ENCODE measurements at regions not wholly inside any gene's neighbourhood (a gene's known extent, or its start where the extent isn't known, plus 50 kb on each side); places are given as distances from the start of the nearest gene placed in this dataset.

DNA sequence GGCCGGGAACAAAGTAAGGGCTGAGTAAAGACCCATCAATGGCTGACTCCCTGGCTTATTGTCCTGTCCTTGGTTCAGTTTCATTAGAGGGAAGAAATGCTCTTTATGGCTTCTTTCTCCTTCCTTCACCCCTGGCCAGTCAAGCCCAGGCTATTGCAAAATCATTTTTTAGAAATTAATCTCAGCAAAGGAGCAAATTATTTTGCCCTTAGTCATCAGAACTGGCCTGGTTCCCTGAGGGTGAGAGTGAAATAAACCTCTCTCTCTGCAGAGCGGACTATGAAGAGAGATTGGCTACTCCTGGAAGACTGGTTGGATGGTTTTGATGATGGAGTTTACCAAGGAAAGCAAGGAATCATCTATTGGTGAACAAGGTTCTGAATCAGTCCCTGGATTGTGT is 52.7 kb upstream of the OXTR start:
- TF ChIP-seq, protein P1, sequence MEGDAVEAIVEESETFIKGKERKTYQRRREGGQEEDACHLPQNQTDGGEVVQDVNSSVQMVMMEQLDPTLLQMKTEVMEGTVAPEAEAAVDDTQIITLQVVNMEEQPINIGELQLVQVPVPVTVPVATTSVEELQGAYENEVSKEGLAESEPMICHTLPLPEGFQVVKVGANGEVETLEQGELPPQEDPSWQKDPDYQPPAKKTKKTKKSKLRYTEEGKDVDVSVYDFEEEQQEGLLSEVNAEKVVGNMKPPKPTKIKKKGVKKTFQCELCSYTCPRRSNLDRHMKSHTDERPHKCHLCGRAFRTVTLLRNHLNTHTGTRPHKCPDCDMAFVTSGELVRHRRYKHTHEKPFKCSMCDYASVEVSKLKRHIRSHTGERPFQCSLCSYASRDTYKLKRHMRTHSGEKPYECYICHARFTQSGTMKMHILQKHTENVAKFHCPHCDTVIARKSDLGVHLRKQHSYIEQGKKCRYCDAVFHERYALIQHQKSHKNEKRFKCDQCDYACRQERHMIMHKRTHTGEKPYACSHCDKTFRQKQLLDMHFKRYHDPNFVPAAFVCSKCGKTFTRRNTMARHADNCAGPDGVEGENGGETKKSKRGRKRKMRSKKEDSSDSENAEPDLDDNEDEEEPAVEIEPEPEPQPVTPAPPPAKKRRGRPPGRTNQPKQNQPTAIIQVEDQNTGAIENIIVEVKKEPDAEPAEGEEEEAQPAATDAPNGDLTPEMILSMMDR (IDR thresholded peaks at IDR 0.05): no peak
- TF ChIP-seq POLR2A (IDR thresholded peaks at IDR 0.05): no peak

All from adrenal gland (tissue), 5 donors.